ENCODE measurements at regions not wholly inside any gene's neighbourhood (a gene's known extent, or its start where the extent isn't known, plus 50 kb on each side); places are given as distances from the start of the nearest gene placed in this dataset.

- no peak overlapping the region for H4K5ac ChIP-seq (ENCODE audit: insufficient read length, low read depth, low read length)
- H3K4ac ChIP-seq (replicated peaks; ENCODE audit: insufficient read length, low read depth, low read length) = no peak overlapping the region
- H3K23ac ChIP-seq (ENCODE audit: insufficient read length) = no peak overlapping the region
- H3K56ac ChIP-seq (replicated peaks; ENCODE audit: insufficient read length, low read depth, low read length) = no peak overlapping the region
- H2BK5ac ChIP-seq (ENCODE audit: low read depth, low read length) = no peak overlapping the region
- no peaks in the 10 kb centered on the region for H3K9me3 ChIP-seq (ENCODE audit: insufficient read depth in 2 of 2, low read depth in 1 of 2, low read length in 1 of 2)
- no peak overlapping the region for H2BK12ac ChIP-seq (ENCODE audit: low read depth, low read length)
- no peak overlapping the region for H4K91ac ChIP-seq (replicated peaks; ENCODE audit: insufficient read length, low read length)
- no peak overlapping the region for H2BK20ac ChIP-seq (ENCODE audit: low read length)
- no peaks in the 10 kb centered on the region for H3K79me2 ChIP-seq (ENCODE audit: control insufficient read depth in 1 of 2, insufficient read depth in 2 of 2, low read length in 2 of 2)
- no peak overlapping the region for H2BK120ac ChIP-seq (replicated peaks; ENCODE audit: low read depth, low read length)
- H4K20me1 ChIP-seq (replicated peaks in 1 of 2; ENCODE audit: control insufficient read depth in 1 of 2, insufficient read depth in 2 of 2, low read length in 2 of 2) = no peaks in the 10 kb centered on the region
- no peak overlapping the region for H3K27ac ChIP-seq (ENCODE audit: low read depth, low read length)
- POLR2A ChIA-PET (ENCODE audit: partially characterized antibody) = no interaction called here
- no peak overlapping the region for H2AFZ ChIP-seq (ENCODE audit: low read length)
- no peaks in the 10 kb centered on the region for H3K36me3 ChIP-seq (ENCODE audit: control insufficient read depth in 2 of 4, insufficient read depth in 4 of 4, low read length in 3 of 4)
- no peak for DNase-seq (ENCODE audit: low read depth in 1 of 2, low spot score in 2 of 2)
- H2AK5ac ChIP-seq (ENCODE audit: low read depth, low read length) = no peak overlapping the region
- WGBS, 2 experiments (ENCODE audit: extremely low coverage in 1 of 2, insufficient coverage in 1 of 2, insufficient read length in 1 of 2, insufficient replicate concordance in 2 of 2, low coverage in 1 of 2, low lambda C conversion rate in 2 of 2, missing lambda C conversion rate in 1 of 2) = 85% methylated on average over 5 of the region's 5 CpGs; no CpG with 5 or more reads in 1 of the 2 experiments
- no peaks in the 10 kb centered on the region for H3K23me2 ChIP-seq (ENCODE audit: low read depth, low read length)
- H3K4me3 ChIP-seq (ENCODE audit: extremely low read depth in 1 of 4, insufficient read depth in 2 of 4, low read depth in 3 of 4, low read length in 4 of 4) = no peak overlapping the region
- no peaks in the 10 kb centered on the region for H3K4me1 ChIP-seq (replicated peaks in 1 of 4; ENCODE audit: control insufficient read depth in 3 of 4, insufficient read depth in 4 of 4, low read length in 3 of 4)
- no peak overlapping the region for H4K8ac ChIP-seq (ENCODE audit: extremely low read depth, insufficient read depth, low read length)
- no peaks in the 10 kb centered on the region for H3K79me1 ChIP-seq (ENCODE audit: low read depth, low read length)
- no peak overlapping the region for H3K4me2 ChIP-seq (ENCODE audit: insufficient read depth in 1 of 2, low read depth in 2 of 2, low read length in 2 of 2)
- no peak overlapping the region for H3K14ac ChIP-seq (ENCODE audit: insufficient read length)
- no peaks in the 10 kb centered on the region for H3K27me3 ChIP-seq (replicated peaks in 1 of 4; ENCODE audit: control insufficient read depth in 3 of 4, extremely low read depth in 1 of 4, insufficient read depth in 3 of 4, low read length in 3 of 4)
- no peak overlapping the region for H3K18ac ChIP-seq (ENCODE audit: extremely low read depth, low read length)
- H3K9ac ChIP-seq (replicated peaks in 1 of 4; ENCODE audit: extremely low read depth in 1 of 4, low read depth in 3 of 4, low read length in 3 of 4) = no peak overlapping the region
- no peak overlapping the region for H2BK15ac ChIP-seq (ENCODE audit: low read length)
- FAIRE-seq = no peak
- CTCF ChIA-PET (ENCODE audit: partially characterized antibody) = interaction anchor here (0.6 kb wide), 1 partner anchor 33 kb away, joined by 3 read pairs; no protein-coding TSS in a partner anchor
- TF ChIP-seq RXRA (IDR thresholded peaks at IDR 0.05; ENCODE audit: insufficient read depth, low read depth, low read length) (no peak), SUZ12 (IDR thresholded peaks at IDR 0.05; ENCODE audit: low read length) (no peak), ATF2 (IDR thresholded peaks at IDR 0.05; ENCODE audit: low read length) (no peak), CBX5 (IDR thresholded peaks at IDR 0.05; ENCODE audit: low read depth, low read length) (no peak), CTCF (IDR thresholded peaks at IDR 0.05; ENCODE audit: control extremely low read depth in 1 of 3, insufficient read depth in 1 of 3, low read depth in 1 of 3, low read length in 3 of 3) (no peak), BCL11A (IDR thresholded peaks at IDR 0.05; ENCODE audit: low read depth in 2 of 2, low read length in 2 of 2) (no peak), EP300 (IDR thresholded peaks at IDR 0.05; ENCODE audit: borderline replicate concordance in 1 of 2, low read depth in 2 of 2, low read length in 2 of 2) (no peak), CHD2 (IDR thresholded peaks at IDR 0.05; ENCODE audit: low read length) (no peak)
Measured at GRCh38 chr2:223528036-223528435, 74.1 kb downstream of the SCG2 start.

Data from H1 (cell line).